ENCODE measurements at regions not wholly inside any gene's neighbourhood (a gene's known extent, or its start where the extent isn't known, plus 50 kb on each side); places are given as distances from the start of the nearest gene placed in this dataset.

DNA sequence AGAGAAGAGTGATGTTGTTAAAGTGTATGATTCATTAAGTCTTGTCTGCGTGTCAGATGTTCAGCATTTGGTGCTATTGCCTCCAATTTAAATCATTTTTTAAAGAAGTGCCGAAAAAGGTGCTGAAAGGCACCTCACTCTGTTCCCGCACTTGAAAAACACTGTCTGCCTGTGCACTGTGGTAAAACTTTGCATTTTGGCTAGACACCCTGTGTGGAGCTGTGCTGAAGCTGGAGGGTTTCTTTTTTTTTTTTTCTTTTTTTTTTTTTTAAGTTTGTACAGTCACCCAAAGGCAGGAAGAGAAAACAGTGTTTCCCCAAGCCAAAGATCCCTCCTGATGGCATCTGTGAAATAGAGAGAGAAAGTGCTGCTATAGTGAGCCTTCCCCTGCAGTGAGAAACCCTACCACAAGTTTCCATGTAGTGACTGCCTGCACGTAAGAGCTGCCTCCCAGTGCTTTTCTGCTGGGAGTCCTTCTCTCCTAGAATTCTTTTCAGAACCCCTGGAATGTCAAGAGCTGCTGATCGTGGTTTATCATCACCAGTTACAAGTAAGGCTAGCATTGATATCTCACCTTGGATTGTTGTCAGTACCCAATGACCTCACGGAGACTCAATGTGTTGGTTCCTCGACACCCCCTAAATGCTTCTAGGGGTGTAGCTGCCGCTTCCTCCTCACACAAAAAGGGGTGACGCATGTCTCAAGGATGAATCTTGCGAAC, 116.0 kb upstream of the SOX9 start:
- DNase-seq: no peak

DNA sequence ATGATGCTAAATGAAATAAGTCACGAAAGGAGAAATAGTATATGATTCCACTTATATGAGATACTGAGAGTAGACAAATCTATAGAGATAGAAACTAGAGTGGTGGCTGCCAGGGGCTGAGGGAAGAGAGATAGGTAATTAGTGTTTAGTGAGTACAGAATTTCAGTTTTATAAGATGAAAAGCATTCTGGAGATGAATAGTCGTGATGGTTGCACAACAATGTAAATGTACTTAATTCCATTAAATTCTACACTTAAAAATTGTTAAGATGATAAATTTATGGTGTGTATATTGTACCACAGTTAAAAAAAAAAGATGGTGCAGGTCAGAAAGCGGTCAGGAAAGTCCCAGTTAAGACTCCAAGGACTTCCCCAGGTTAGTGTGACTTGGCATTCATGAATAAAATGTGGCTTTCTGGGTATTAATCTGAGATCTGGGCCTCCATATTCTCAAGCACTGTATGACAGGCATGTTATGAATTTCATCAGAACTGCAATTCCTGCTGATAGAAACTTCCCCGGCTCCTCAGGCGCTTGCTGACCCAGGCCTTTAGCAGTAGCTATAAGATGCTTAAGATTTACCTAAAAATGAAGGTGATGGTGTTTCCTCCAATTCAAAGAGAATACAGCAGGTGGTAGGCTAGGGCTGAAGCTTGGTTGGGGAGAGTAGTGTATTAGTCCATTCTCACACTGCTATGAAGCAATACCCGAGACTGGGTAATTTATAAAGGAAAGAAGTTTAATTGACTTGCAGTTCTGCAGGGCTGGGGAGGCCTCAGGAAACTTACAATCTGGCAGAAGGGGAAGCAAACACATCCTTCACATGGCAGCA, 115.3 kb upstream of the SOX9 start:
- no peak for DNase-seq

DNA sequence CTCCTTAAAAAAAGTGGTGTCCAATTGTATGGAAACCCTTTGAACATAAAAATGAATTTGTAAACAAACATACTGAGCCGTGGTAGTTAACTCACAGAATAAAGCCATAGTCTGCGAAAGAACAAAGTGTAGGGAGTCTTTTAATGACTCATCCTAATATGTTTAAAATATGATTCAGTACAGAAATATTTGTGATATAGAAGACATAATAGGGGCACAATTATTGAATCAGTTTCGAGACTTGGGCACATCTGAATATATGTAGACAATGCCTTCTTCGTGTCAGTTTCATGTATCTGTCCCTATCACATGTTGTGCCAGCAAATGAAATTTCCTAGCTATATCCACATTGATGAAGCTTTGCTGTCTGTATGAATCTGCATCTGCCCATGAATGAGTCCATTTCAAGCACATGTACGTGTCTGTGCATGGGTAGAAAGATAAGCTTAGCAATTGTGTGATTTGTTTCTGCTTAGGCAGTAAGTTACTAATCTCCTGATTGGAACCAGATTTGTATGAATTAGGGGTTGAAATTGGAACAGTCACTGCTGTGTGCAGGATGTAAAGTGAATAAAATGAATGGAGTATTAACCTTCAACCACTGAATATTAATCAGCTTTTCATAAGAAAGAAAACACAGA, 112.5 kb upstream of the SOX9 start:
- no peak for DNase-seq

DNA sequence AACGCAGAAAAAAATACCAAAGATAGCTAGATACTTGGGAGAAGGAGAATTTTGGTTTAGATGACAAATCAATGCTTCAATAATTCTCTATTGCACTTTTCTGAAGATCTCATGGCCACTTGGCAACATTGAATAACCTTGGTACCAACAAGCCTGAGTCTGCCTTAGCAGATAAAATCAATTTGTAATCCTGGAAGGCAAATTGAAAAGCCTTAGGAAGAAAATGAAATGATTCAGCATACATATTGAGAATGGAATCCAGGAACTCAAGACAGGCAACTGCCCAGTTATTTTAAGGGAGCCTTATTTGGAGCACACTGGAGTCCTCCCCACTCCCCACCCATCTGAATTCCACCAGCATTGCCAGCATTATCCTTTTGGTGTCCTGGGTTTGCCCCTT, 109.3 kb upstream of the SOX9 start:
- DNase-seq: no peak

DNA sequence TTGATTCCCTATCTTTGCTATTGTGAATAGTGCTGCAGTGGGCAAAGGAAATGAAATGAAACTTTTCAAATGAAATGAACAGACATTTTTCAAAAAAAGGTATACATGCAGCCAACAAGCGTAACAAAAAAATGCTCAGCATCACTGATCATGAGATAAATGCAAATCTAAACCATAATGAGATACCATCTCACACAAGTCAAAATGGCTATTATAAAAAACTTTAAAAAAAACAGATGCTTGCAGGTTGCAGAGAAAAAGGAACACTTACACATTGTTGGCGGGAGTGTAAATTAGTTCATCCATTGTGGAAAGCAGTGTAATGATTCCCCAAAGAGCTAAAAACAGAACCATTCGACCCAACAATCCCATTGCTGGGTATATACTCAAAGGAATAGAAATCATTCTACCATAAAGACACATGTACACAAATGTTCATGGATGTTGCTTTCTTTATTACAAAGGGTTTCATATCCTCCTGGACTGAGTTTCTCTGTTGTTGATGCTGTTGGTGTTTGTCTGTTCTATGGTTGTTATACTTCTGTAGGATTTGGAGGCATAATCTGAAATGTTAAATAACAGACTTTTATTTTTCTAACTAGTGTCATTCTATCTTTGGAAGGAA, 99.3 kb upstream of the SOX9 start:
- no peak for DNase-seq

DNA sequence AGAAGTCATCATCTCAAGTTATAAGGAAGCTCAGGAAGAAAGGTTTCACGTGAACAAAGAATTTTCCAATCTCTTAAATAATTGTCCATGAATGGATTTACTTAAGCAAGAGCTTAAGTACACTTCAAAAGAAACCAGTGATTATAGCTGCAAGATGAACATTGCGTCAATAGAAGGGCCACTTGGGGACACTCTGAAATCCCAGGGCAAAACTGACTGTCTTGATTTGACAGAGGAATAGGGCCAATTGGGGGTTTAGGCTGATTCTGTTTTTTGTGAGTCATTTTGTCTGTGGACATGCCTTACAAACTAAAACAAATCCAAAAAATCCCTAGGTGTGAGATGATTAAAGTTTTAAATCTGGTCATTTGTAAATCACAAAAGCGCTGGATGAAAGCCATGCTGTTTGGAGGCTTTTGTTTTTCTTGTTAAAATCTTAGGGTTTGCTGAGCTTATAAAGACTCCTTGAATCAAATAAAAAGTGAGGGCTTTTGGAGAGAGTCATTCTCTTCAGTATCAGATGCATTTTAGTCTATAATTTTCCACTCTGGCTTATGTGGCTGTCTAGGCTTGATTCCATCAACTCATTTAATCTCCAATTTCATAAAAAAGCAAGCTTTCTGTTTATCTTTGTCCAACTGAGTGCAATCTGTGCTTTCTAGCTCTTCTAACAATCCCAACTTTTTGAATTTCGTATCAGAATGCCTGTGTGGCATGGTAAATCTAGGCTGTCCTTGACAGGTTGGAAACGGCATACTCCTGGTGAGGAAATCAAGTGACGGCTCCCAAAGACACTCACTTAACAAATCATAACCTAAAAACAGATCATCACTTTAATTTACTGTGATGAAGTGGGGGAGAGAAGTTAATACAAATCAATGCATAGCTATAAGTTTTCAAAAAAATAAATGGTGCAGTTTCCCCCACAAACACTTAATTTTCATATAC, 98.2 kb upstream of the SOX9 start:
- no peak for DNase-seq

DNA sequence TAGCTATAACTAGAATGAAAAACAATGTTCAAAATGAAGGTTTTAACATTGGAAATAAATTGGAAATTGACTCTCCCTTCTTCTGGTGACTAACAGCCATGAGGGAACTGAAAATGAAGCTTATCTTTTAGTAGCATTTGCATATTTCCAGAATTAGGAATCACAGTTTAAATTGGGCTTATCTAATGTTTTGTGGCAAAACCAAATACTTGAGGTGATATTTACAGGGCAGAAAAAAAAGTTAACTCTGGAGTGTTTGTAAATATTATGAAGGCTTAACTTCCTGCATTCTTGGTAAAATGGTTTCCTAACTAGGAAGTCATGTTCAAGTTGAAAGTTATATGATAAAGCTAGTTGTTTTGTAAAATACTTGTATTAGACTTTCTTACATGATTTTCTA, 96.4 kb upstream of the SOX9 start:
- no peak for DNase-seq

DNA sequence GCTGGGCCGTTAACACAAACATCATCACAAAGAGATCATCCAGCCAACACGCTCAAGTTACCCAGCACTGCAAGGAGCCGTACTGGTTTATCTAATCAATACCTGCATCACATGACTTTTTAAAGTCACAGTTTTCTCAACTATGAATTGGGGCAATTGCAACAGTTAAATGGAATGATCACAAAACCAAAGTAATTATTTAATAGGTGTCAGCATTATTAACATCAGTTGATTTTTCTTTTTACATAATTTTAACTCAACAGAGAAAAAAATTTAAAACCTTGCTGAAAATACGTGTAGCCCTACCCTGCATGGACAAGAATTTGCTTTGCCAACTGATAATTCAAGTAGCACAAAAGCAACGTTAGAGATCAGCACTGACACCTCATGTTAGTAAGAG, 95.7 kb upstream of the SOX9 start:
- DNase-seq: no peak

DNA sequence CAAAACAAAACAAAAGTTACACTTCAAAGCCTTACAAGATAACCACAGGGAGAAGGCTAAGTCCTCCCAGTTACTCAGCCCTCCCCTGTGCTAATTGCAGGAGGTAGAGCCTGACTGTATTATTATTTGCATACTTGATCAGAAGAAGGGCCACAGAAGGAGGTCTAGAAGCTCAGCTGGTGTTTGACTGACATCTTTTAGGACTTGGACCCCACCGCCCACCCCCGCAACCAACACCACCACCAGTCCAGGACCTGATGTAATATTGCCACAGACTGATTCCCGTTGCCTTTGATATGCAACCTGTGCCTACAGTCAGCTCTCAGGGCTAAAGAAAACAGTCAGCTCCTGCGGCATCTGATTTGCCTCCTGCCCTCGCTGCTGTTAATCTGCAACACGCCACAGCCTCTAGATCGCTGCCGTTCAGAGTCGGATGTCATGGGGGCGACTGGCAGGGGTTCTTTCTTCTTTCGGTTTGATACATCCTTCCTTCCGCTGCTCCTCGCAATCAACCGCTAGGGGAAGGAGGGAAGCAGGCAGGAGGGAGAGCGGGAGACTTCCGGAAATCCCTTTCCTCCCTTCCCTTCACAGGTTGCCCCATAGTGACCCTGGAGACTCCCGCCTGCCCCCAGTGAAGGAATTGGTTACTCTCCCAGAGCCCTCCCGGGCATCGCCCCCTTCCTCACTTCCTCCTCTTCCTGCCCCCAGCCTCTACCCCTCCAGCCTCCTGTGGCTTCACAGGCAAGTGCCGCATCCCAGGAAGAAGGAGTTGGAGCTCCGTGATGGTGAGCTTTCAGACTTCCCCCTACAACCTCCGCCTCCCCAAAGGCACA, 90.5 kb upstream of the SOX9 start:
- peak in 1 of 4 experiments; percentile 5 for DNase-seq

DNA sequence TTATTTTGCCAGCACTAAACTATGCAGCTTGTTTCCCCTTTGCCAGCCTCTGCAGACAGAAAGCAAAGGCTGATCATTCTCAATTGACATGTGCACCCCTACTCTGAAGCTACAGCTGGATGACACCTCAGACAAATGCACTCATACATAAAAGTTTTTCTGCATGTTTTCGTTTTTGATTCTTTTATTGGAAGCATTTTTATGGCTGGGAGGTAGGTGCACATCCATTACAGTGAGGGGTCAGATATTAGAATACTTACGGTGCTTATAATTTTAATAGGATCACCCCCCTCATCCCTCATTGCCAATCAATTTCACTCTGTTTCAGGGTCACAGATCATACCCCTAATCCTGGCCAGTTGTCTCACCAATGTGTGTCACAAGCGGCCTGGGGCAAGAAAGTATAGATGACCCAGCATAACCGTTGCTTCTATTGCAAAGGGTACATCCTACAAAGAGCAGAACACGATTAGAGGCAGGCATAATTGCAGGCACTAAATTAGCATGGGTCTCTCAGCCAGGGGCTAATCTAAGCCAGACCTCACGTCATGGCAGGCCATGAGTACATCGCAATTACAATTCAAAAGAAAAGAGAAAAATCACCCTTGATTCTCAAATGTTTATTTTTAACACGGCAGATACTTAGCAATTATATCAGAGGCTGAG, 89.5 kb upstream of the SOX9 start:
- DNase-seq: no peak

DNA sequence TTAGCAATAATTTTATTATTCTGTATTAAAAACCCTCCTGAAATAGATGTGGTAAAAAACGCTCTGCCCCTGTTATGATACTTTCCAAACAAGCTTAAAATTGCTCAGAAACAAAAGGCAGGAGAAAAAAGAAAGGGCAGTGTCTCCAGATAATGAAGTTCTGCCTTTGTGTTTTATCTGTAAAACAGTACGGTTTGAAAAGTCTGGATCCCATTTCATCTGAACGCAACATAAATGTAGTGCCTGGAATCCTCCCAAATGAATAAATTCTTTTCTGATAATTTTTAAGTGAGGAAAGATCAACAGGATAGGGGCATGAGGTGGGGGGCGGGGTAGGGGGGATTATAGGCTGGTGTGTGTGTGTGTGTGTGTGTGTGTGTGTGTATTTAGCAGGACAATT, 87.5 kb upstream of the SOX9 start:
- no peak for DNase-seq

DNA sequence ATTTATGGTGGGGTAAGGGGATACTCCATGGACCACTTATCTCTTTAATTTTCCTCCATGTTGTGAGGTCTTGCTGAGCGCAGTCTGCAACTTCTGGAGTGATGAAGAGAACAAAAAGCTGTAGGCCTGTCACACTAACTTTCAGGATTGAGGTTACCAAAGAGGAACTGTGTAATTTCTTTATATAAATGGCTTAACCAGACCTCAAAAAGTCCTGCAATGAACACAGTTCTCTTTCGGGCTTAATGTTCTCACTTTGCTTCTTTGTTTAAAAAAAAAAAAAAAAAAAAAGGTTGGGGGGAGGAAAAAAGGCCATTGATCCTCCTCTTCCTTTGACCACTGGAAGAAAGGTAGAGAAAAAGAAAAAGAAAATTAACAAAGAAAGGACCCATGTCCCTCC, 86.8 kb upstream of the SOX9 start:
- no peak for DNase-seq

DNA sequence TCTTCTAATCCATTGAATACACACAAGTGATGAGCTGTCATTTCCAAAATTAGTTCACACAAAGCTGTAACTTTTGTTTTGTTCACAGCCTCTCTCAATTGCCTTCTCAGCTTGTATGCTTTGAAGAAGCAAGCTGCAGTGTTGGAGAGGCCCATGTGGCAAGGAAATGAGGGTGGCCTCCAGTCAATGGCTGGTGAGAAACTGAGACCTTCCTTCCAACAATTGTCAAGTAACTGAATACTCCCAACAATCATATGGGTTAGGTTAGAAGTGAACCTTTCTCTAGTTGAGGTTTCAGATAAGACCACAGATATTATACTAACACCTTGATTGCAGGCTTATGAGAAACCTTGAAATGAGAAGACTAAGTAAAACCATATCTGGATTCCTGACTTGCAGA, 82.4 kb upstream of the SOX9 start:
- no peak for DNase-seq

DNA sequence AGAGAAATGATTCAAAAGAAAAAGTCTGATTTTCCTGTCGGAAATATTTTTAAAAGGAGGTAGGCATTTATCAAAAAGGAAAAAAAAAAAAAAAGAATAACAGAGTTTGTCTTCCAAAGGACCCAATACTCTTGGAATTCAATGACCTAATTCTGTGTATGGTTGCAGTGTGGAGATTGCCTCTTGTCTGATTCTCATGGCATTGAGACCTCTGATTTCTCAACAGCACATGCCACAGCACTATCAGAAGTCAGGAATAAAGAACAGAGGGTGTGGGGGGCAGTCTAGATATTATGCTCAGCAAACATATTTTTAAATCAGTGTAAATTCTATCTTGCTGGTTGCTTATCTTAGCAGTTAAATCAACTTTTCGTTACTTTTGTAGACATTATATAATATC, 81.3 kb upstream of the SOX9 start:
- no peak for DNase-seq

DNA sequence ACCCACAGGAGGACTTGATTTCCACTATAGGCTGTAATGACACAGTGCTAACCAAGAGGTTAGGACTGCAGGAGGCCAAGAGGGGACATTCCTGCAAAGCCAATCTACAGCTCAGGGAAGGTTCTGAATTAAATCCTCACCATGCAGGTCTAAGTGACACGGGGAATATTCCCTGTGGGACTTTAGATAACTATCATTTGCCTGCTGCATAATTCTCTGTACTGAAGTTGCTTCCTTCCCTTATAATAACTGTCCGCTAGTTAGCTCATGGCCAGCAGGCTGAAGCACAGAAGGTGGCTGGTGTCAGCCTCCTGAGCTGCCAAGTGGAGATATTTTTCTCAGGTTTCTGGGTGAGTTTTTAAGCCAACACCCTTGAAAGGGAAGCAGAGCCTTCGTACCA, 74.6 kb upstream of the SOX9 start:
- DNase-seq: no peak

DNA sequence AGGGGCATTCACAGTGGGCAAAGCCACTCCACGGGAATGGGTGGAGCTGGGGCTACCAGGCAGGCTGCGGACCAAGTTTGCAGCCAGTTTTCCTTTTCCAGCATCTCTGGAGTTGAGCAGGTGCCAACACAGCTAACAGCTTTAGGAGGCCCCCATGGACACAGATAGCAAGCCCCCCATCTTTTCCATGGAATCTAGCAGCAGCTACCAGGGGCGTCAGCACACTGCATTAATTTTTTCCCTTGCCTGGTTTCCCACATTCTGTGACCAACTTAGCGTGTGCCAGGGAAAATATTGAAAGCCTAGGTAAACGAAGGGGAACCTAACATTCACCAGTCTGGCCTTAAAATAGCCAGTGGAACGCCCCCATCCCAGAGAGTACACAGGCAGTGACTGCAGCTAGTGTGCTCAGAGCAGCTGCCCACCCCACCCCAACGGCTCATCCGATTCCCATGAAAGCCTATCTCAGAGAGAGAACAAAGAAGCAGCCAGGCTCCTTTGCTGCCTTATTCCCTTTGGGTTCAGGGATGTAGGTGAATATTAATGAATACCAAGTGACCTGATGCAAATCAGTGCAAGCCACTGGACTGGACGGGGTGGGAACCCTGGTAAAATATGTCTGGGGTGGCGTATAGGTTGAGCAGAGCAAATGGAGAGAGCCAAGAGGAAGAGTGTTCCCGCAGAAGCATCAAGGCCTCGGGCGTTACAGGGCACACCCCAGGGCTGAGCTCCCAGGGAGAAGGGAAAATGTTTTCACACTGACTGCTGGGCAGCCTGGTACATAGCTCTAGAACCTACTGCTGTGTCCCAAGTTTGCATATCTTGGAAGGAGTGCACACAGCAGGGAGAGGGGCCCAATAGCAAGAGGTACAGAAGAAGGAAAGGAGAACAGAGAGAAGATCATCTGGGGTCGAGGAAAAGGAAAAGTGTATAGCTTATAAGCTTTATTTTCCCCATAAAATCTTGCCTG, 73.9 kb upstream of the SOX9 start:
- no peak for DNase-seq

DNA sequence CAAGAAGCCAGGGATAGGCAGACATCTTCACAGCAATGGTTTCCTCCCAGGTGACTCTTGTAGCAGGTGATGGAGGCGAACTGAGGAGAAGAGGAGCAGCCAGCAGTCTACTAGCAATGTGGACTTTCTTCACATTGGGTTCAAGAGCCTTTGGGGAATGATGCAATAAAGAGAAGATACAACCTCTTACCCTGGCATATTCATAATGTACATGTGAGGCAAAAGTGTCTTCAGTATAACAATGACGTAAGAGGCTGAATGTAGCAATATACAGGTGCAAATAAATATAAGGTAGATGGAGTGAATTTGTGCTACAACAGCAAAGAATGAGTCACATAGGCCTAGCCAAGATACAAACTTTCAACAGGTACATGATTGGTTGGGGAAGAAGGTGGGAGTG, 70.9 kb upstream of the SOX9 start:
- DNase-seq: no peak

DNA sequence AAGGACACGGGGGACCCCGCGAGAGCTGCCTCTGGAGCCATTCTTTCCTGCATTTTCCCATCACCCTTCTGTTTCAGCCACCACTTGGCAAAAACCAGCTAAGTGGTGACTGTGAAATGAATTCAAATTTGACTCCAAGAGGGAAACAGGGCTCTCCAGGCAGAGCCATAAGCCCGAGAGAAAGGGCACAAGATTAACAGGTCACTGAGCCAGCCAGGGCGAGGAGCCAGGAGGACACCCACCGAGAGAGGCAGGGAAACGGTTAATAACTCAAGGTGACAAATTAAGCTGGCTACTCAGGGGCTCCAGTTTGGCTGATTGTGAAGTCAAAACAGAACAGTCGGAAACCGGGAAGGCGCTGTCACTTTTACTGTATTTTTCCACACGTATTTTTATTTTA, 67.8 kb upstream of the SOX9 start:
- DNase-seq: no peak

DNA sequence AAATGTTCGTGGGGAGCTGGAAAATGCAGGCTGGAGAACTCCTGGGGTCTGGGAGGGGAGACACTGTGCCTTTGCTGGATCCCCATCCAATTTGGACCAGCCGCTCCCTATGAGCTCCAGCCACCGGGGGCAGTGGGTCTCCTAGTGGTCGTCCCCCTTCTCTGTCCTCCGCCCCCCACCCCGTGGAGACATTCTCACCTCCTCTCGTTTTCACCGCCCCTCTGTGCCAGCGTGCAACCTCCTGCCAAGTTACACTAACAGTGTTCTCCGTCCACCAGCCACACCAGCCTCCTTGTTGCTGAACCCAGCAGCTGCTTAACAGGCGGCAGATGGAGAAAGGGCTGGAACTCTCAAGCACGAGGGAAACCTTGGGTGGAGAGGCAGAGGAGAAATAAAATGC, 67.4 kb upstream of the SOX9 start:
- DNase-seq: no peak

DNA sequence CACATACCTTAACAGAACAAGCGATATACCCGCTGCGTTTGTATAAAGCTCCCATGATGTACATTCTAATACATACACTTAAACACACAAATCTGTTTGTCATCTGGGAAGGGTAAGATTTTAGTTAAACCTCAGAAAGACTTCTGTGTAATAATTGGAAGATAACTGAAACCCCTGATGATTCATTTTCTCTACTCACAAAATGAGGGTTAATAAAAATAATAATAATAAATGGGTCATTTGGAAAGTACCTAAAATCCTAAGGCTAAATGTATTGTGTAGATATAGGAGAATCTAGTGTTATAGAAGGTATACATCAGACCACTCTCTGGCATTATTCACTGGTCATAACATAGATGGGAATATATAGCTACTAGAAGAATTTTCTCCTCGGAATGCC, 64.7 kb upstream of the SOX9 start:
- DNase-seq: no peak
